ENCODE measurements at regions not wholly inside any gene's neighbourhood (a gene's known extent, or its start where the extent isn't known, plus 50 kb on each side); places are given as distances from the start of the nearest gene placed in this dataset.

DNA sequence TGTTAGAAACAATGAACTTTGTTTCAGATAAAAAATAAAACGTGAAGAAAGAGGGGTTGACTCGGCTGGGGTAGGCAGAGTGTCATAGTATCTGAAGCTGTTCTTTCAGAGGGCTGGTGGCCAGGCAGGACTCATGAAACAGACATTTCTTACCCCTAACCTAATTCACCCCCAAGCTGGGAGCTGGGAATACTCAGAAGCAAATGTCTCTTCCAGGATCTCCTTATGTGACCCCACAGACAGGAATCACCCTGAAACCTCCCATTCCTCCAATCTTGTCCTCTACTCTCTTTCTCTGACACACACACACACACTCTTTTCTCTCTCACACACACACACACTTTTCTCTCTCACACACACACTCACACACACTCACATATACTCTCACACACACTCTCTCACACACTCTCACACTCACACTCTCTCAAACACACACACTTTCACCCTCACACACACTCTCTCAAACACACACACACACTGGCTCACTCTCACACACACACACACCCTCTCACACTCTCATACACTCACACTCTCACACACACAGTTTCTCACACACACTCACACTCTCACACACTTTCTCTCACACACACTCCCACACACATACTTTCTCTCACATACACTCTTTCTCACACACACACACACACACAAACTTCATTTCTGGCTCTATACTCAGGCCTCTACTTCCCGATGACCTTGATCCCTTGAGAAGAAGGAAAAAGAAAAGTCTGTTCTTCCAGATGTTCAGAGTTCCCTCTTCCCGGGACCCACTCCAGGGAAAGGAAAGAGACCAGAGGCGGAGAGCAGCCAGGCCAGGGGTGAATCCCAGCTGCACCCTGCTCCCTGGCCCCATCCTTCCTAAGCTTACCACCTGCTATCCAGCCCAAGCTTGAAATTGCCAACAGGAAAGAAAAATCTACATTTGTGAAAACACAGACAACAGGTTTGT lies 167.7 kb downstream of the TXNL1 start:
- no peak overlapping the region for H3K27ac ChIP-seq (ENCODE audit: low read length)

GRCh38 chr18:56469582-56469981 lies 168.8 kb downstream of the TXNL1 start:
- Histone ChIP-seq H3K4me3 (ENCODE audit: low read length) (no peak overlapping the region), H3K36me3 (ENCODE audit: control insufficient read depth, insufficient read depth, low read length) (no peaks in the 10 kb centered on the region), H3K9me3 (ENCODE audit: control insufficient read depth, insufficient read depth, low read length) (no peaks in the 10 kb centered on the region; the same call in 1 of the 2 replicates), H3K27ac (ENCODE audit: low read length) (no peak overlapping the region), H3K4me1 (ENCODE audit: control insufficient read depth, insufficient read depth, low read length) (no peaks in the 10 kb centered on the region), H3K27me3 (ENCODE audit: control insufficient read depth, insufficient read depth, low read length) (no peaks in the 10 kb centered on the region)
- no peak for DNase-seq (ENCODE audit: low read depth, low spot score)
- WGBS (ENCODE audit: insufficient coverage, insufficient read length), result no CpG with 5 or more reads among the region's 4 CpGs

More for the DNA sequence above, 167.7 kb downstream of the TXNL1 start:
- WGBS (ENCODE audit: insufficient coverage, insufficient read length), result 100% methylated on average over 1 of the region's 5 CpGs
- DNase-seq (ENCODE audit: low read depth, low spot score), result no peak
- no peaks in the 10 kb centered on the region for H3K27me3 ChIP-seq (ENCODE audit: control insufficient read depth, insufficient read depth, low read length)
- H3K36me3 ChIP-seq (ENCODE audit: control insufficient read depth, insufficient read depth, low read length), result no peaks in the 10 kb centered on the region
- H3K4me1 ChIP-seq (ENCODE audit: control insufficient read depth, insufficient read depth, low read length), result no peaks in the 10 kb centered on the region
- H3K9me3 ChIP-seq (ENCODE audit: control insufficient read depth, insufficient read depth, low read length), result no peaks in the 10 kb centered on the region
- H3K4me3 ChIP-seq (ENCODE audit: low read length), result no peak overlapping the region

- Histone ChIP-seq H3K27me3 (ENCODE audit: control insufficient read depth, insufficient read depth, low read length) (no peaks in the 10 kb centered on the region), H3K4me1 (ENCODE audit: control insufficient read depth, insufficient read depth, low read length) (no peaks in the 10 kb centered on the region), H3K4me3 (ENCODE audit: low read length) (no peak overlapping the region), H3K27ac (ENCODE audit: low read length) (no peak overlapping the region), H3K36me3 (ENCODE audit: control insufficient read depth, insufficient read depth, low read length) (no peaks in the 10 kb centered on the region), H3K9me3 (ENCODE audit: control insufficient read depth, insufficient read depth, low read length) (no peaks in the 10 kb centered on the region; the same call in 1 of the 2 replicates)
- DNase-seq (ENCODE audit: low read depth, low spot score), result no peak
- WGBS (ENCODE audit: insufficient coverage, insufficient read length), result no CpG with 5 or more reads among the region's 1 CpG
Measured at GRCh38 chr18:56468396-56468795, 170.0 kb downstream of the TXNL1 start.

DNA sequence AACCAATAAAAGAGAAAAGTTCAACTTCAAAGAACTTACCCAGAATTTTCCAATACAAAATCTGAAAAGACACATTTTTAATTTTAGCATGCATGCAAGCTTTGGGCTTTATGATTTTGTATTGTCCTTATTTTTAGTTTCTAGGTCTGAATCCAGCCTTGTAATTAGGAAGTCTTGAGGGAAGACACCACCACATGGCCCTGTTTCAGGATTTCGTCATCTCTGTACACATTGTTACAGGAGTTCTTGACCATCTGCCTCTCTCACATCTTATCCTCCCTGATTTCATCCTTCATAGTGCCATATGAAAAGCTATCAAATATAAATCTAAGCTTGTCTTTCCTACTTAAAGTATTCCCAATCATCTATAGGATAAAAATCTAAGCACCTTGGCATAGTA lies 176.1 kb downstream of the TXNL1 start:
- no peaks in the 10 kb centered on the region for H3K4me1 ChIP-seq (ENCODE audit: control insufficient read depth, insufficient read depth, low read length)
- H3K4me3 ChIP-seq (ENCODE audit: low read length), result no peak overlapping the region
- no CpG with 5 or more reads among the region's 1 CpG for WGBS (ENCODE audit: insufficient coverage, insufficient read length)
- no peaks in the 10 kb centered on the region; the same call in 1 of the 2 replicates for H3K9me3 ChIP-seq (ENCODE audit: control insufficient read depth, insufficient read depth, low read length)
- no peak for DNase-seq (ENCODE audit: low read depth, low spot score)
- H3K27me3 ChIP-seq (ENCODE audit: control insufficient read depth, insufficient read depth, low read length), result no peaks in the 10 kb centered on the region
- no peaks in the 10 kb centered on the region for H3K36me3 ChIP-seq (ENCODE audit: control insufficient read depth, insufficient read depth, low read length)
- H3K27ac ChIP-seq (ENCODE audit: low read length), result no peak overlapping the region

DNA sequence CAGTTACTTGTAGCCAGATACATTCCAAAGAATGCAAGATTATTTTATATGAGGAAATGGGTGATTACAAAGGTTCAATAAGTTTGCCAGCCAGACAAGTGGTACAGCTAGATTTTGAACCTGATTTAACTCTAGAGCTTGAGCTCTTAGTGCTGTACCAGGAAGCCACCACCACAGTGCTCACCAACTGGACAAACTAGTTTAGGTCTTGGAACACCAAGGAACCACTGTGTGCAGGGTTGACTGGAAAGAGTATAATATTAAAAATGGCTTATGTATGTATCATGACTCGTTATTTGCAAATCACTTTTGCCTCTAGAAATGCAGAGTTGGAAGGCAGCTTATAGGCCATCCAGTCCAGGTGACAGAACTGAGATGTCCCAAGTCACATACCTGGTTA lies 177.2 kb downstream of the TXNL1 start:
- no peaks in the 10 kb centered on the region for H3K4me1 ChIP-seq (ENCODE audit: control insufficient read depth, insufficient read depth, low read length)
- H3K36me3 ChIP-seq (ENCODE audit: control insufficient read depth, insufficient read depth, low read length), result no peaks in the 10 kb centered on the region
- no peaks in the 10 kb centered on the region; the same call in 1 of the 2 replicates for H3K9me3 ChIP-seq (ENCODE audit: control insufficient read depth, insufficient read depth, low read length)
- no peak overlapping the region for H3K27ac ChIP-seq (ENCODE audit: low read length)
- no peak overlapping the region for H3K4me3 ChIP-seq (ENCODE audit: low read length)
- no CpG with 5 or more reads among the region's 1 CpG for WGBS (ENCODE audit: insufficient coverage, insufficient read length)
- no peak for DNase-seq (ENCODE audit: low read depth, low spot score)
- H3K27me3 ChIP-seq (ENCODE audit: control insufficient read depth, insufficient read depth, low read length), result no peaks in the 10 kb centered on the region

GRCh38 chr18:56460581-56460980 lies 177.8 kb downstream of the TXNL1 start:
- H3K4me1 ChIP-seq (ENCODE audit: control insufficient read depth, insufficient read depth, low read length), result no peaks in the 10 kb centered on the region
- no CpG with 5 or more reads among the region's 3 CpGs for WGBS (ENCODE audit: insufficient coverage, insufficient read length)
- no peaks in the 10 kb centered on the region for H3K27me3 ChIP-seq (ENCODE audit: control insufficient read depth, insufficient read depth, low read length)
- DNase-seq (ENCODE audit: low read depth, low spot score), result no peak
- no peaks in the 10 kb centered on the region for H3K36me3 ChIP-seq (ENCODE audit: control insufficient read depth, insufficient read depth, low read length)
- H3K27ac ChIP-seq (ENCODE audit: low read length), result no peak overlapping the region
- H3K4me3 ChIP-seq (ENCODE audit: low read length), result no peak overlapping the region
- no peaks in the 10 kb centered on the region; the same call in 1 of the 2 replicates for H3K9me3 ChIP-seq (ENCODE audit: control insufficient read depth, insufficient read depth, low read length)

DNA sequence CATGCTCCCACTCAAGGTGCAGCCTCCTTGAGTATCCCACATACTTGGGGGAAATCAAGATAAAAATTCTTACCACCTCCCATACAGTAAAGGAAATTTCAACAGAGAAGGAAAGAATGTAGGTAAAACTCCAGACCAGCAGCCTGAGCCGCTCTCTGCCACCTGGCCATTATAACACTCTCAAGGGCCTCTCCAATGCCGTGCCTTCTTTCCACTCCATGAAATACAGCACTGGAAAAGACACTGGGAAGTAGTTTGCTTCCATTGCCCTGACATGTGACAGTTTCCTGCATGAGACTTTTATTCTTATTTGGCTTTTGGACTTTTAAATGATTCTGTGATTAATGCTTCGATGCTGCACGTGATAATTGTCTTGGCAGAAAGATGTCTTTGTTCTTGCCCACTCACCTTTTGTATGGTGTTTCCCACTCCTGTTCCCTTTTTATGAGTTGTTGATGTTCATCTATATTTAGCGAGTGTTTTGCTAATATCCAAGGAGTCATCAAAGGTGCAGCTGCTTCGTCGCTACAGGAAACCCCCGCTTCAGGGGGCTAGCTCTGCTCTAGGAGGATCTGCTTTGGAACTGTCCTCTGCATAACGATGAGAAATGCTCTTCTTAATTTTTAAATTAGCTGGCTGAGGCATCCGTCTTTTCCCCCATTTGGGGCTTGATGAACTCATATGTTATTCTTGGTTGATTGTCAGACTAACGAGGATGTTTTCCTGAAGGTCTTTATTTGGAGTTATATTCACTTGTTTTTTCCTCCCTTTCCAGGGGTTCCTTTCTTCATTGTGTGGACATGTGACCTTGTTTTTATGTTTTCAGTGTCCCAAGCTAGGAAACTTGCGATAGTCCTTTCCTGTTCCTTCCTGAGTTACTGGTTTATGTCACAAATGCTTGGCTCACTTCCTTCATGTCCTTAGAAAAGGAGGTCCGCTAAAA lies 179.4 kb downstream of the TXNL1 start:
- Histone ChIP-seq H3K4me3 (ENCODE audit: low read length) (no peak overlapping the region), H3K9me3 (ENCODE audit: control insufficient read depth, insufficient read depth, low read length) (no peaks in the 10 kb centered on the region), H3K4me1 (ENCODE audit: control insufficient read depth, insufficient read depth, low read length) (no peaks in the 10 kb centered on the region), H3K27ac (ENCODE audit: low read length) (no peak overlapping the region), H3K36me3 (ENCODE audit: control insufficient read depth, insufficient read depth, low read length) (no peaks in the 10 kb centered on the region), H3K27me3 (ENCODE audit: control insufficient read depth, insufficient read depth, low read length) (no peaks in the 10 kb centered on the region)
- no peak for DNase-seq (ENCODE audit: low read depth, low spot score)
- no CpG with 5 or more reads among the region's 13 CpGs for WGBS (ENCODE audit: insufficient coverage, insufficient read length)

DNA sequence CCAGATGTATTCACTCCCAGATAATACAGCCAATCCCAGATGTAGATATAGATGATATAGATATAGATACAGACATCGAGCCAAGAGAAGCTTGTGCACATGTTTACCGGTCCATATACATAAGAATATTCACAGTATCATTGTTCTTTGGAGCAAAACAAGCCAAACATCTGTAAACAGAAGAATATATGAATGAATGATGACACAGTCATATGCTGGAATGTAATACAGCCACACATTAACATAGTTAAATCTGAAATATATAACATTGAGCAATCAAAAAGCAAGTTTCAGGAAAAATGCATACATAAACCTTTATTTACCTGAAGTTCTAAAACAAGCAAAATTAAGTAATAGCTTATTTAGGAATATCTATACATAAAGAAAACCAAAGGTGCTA lies 182.5 kb downstream of the TXNL1 start:
- no peak for DNase-seq (ENCODE audit: low read depth, low spot score)
- H3K27ac ChIP-seq (ENCODE audit: low read length), result no peak overlapping the region
- H3K4me1 ChIP-seq (ENCODE audit: control insufficient read depth, insufficient read depth, low read length), result no peaks in the 10 kb centered on the region
- H3K27me3 ChIP-seq (ENCODE audit: control insufficient read depth, insufficient read depth, low read length), result no peaks in the 10 kb centered on the region
- no CpG with 5 or more reads among the region's 2 CpGs for WGBS (ENCODE audit: insufficient coverage, insufficient read length)
- no peak overlapping the region for H3K4me3 ChIP-seq (ENCODE audit: low read length)
- no peaks in the 10 kb centered on the region for H3K9me3 ChIP-seq (ENCODE audit: control insufficient read depth, insufficient read depth, low read length)
- H3K36me3 ChIP-seq (ENCODE audit: control insufficient read depth, insufficient read depth, low read length), result no peaks in the 10 kb centered on the region

- H3K9me3 ChIP-seq (ENCODE audit: control insufficient read depth, insufficient read depth, low read length), result no peaks in the 10 kb centered on the region
- WGBS (ENCODE audit: insufficient coverage, insufficient read length), result no CpG with 5 or more reads among the region's 2 CpGs
- H3K4me1 ChIP-seq (ENCODE audit: control insufficient read depth, insufficient read depth, low read length), result no peaks in the 10 kb centered on the region
- no peaks in the 10 kb centered on the region for H3K36me3 ChIP-seq (ENCODE audit: control insufficient read depth, insufficient read depth, low read length)
- no peaks in the 10 kb centered on the region for H3K27me3 ChIP-seq (ENCODE audit: control insufficient read depth, insufficient read depth, low read length)
- H3K27ac ChIP-seq (ENCODE audit: low read length), result no peak overlapping the region
- no peak overlapping the region for H3K4me3 ChIP-seq (ENCODE audit: low read length)
- DNase-seq (ENCODE audit: low read depth, low spot score), result no peak
Measured at GRCh38 chr18:56455141-56455540, 183.3 kb downstream of the TXNL1 start.

DNA sequence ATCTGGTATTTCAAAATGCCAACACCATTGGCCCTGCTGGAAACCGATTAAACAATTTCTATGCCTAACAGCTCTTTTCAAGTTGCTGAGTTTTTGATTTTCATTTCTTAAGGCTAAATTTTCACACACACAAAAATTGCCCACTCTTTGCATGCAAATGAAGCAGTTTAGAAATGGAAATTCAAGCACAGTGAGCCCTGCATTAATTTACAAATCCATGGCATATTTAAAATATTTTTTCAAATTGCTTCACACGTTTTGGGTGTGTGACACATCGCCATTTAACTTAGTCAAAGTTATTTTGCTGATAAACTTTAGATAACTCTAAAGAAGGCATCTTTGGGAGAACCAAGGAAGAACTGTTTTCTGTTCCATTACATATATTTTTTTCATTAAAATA lies 184.8 kb downstream of the TXNL1 start:
- no peak overlapping the region for H3K27ac ChIP-seq (ENCODE audit: low read length)
- no peak for DNase-seq (ENCODE audit: low read depth, low spot score)
- no peaks in the 10 kb centered on the region for H3K36me3 ChIP-seq (ENCODE audit: control insufficient read depth, insufficient read depth, low read length)
- H3K27me3 ChIP-seq (ENCODE audit: control insufficient read depth, insufficient read depth, low read length), result no peaks in the 10 kb centered on the region
- H3K4me1 ChIP-seq (ENCODE audit: control insufficient read depth, insufficient read depth, low read length), result no peaks in the 10 kb centered on the region
- H3K9me3 ChIP-seq (ENCODE audit: control insufficient read depth, insufficient read depth, low read length), result no peaks in the 10 kb centered on the region
- no CpG with 5 or more reads among the region's 3 CpGs for WGBS (ENCODE audit: insufficient coverage, insufficient read length)
- no peak overlapping the region for H3K4me3 ChIP-seq (ENCODE audit: low read length)
